PC-9 (cell line): ENCODE measurements at regions not wholly inside any gene's neighbourhood (a gene's known extent, or its start where the extent isn't known, plus 50 kb on each side); places are given as distances from the start of the nearest gene placed in this dataset.

Source experiments
- EZH2 ChIP-seq: fragments of 200-600 bp; sonication (generic); IDR thresholded peaks from 2 replicates; pipeline ENCODE4 v1.8.0; 2017; ENCODE audit warnings: antibody characterized with exemption, low read depth
- TF ChIP-seq, protein P1 (sequence below): fragments of 200-600 bp; sonication (generic); conservative IDR thresholded peaks from 2 replicates; pipeline ENCODE4 v1.6.1; 2017; ENCODE audit warnings: mixed run types, antibody characterized with exemption, mild to moderate bottlenecking, moderate library complexity

- TF ChIP-seq, protein P1, sequence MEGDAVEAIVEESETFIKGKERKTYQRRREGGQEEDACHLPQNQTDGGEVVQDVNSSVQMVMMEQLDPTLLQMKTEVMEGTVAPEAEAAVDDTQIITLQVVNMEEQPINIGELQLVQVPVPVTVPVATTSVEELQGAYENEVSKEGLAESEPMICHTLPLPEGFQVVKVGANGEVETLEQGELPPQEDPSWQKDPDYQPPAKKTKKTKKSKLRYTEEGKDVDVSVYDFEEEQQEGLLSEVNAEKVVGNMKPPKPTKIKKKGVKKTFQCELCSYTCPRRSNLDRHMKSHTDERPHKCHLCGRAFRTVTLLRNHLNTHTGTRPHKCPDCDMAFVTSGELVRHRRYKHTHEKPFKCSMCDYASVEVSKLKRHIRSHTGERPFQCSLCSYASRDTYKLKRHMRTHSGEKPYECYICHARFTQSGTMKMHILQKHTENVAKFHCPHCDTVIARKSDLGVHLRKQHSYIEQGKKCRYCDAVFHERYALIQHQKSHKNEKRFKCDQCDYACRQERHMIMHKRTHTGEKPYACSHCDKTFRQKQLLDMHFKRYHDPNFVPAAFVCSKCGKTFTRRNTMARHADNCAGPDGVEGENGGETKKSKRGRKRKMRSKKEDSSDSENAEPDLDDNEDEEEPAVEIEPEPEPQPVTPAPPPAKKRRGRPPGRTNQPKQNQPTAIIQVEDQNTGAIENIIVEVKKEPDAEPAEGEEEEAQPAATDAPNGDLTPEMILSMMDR: no peak
- no peak for TF ChIP-seq EZH2
Observed at GRCh38 chr10:105838392-105838791, 1197.3 kb downstream of the SORCS3 start.
